ENCODE measurements at regions not wholly inside any gene's neighbourhood (a gene's known extent, or its start where the extent isn't known, plus 50 kb on each side); places are given as distances from the start of the nearest gene placed in this dataset.

- TF ChIP-seq, protein P1, sequence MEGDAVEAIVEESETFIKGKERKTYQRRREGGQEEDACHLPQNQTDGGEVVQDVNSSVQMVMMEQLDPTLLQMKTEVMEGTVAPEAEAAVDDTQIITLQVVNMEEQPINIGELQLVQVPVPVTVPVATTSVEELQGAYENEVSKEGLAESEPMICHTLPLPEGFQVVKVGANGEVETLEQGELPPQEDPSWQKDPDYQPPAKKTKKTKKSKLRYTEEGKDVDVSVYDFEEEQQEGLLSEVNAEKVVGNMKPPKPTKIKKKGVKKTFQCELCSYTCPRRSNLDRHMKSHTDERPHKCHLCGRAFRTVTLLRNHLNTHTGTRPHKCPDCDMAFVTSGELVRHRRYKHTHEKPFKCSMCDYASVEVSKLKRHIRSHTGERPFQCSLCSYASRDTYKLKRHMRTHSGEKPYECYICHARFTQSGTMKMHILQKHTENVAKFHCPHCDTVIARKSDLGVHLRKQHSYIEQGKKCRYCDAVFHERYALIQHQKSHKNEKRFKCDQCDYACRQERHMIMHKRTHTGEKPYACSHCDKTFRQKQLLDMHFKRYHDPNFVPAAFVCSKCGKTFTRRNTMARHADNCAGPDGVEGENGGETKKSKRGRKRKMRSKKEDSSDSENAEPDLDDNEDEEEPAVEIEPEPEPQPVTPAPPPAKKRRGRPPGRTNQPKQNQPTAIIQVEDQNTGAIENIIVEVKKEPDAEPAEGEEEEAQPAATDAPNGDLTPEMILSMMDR (IDR thresholded peaks at IDR 0.05): no peak
- no peak for TF ChIP-seq POLR2A (IDR thresholded peaks at IDR 0.05)
- no peak for TF ChIP-seq EP300 (IDR thresholded peaks at IDR 0.05)
- no peak for TF ChIP-seq POLR2AphosphoS5 (IDR thresholded peaks at IDR 0.05)
Measured at GRCh38 chr3:6697285-6697684, 163.6 kb upstream of the GRM7 start.
